Liver (tissue), 3 donors: ENCODE measurements at regions not wholly inside any gene's neighbourhood (a gene's known extent, or its start where the extent isn't known, plus 50 kb on each side); places are given as distances from the start of the nearest gene placed in this dataset.

Experiments
- ATF3 ChIP-seq: IDR thresholded peaks from 2 replicates; pipeline ENCODE4 v1.6.1; 2016; ENCODE audit warnings: antibody characterized with exemption
- CTCF ChIP-seq: fragments of 150-350 bp; IDR thresholded peaks from 2 replicates; pipeline ENCODE4 v1.5.1; 2017; ENCODE audit warnings: improper control_type of control experiment, low read depth, low read length; ENCODE audit not compliant: missing input control
- EGR1 ChIP-seq, 2 donors: IDR thresholded peaks; 2 replicates each; pipeline ENCODE4 v1.6.1; 2016 to 2018; ENCODE audit warnings: antibody characterized with exemption in 2 of 2, low read depth in 2 of 2
- FOXA1 ChIP-seq: IDR thresholded peaks from 2 replicates; pipeline ENCODE4 v1.6.1; 2016; ENCODE audit warnings: antibody characterized with exemption
- FOXA2 ChIP-seq: IDR thresholded peaks from 2 replicates; pipeline ENCODE4 v1.6.1; 2016; ENCODE audit warnings: antibody characterized with exemption
- GABPA ChIP-seq, 2 donors: IDR thresholded peaks in 1 of 2; conservative IDR thresholded peaks in 1 of 2; 2 replicates each; pipeline ENCODE4 v1.6.1; 2016; ENCODE audit warnings: antibody characterized with exemption in 2 of 2, mild to moderate bottlenecking in 1 of 2, moderate library complexity in 1 of 2
- HNF4A ChIP-seq, 2 donors: conservative IDR thresholded peaks; 2 replicates each; pipeline ENCODE4 v1.6.1; 2016; ENCODE audit warnings: antibody characterized with exemption in 2 of 2, mild to moderate bottlenecking in 2 of 2
- HNF4G ChIP-seq: IDR thresholded peaks from 2 replicates; pipeline ENCODE4 v1.6.1; 2016; ENCODE audit warnings: antibody characterized with exemption
- JUND ChIP-seq, 2 donors: IDR thresholded peaks; 2 replicates each; pipeline ENCODE4 v1.6.1; 2016; ENCODE audit warnings: antibody characterized with exemption in 2 of 2
- NR2F2 ChIP-seq: IDR thresholded peaks from 2 replicates; pipeline ENCODE4 v1.6.1; 2016; ENCODE audit warnings: antibody characterized with exemption
- RAD21 ChIP-seq, 2 donors: IDR thresholded peaks; 2 replicates each; pipeline ENCODE4 v1.6.1; 2016; ENCODE audit warnings: antibody characterized with exemption in 2 of 2, mild to moderate bottlenecking in 2 of 2
- REST ChIP-seq: IDR thresholded peaks from 2 replicates; pipeline ENCODE4 v1.6.1; 2016; ENCODE audit warnings: antibody characterized with exemption, mild to moderate bottlenecking
- SP1 ChIP-seq: IDR thresholded peaks from 2 replicates; pipeline ENCODE4 v1.6.1; 2018; ENCODE audit warnings: antibody characterized with exemption, mild to moderate bottlenecking
- donor health status: healthy.
- donor health status: healthy.

- TF ChIP-seq ATF3 (no peak), CTCF (no peak), HNF4G (no peak), RAD21 (IDR thresholded peaks at IDR 0.05) (no peak), FOXA1 (no peak), REST (no peak), EGR1 (IDR thresholded peaks at IDR 0.05; ENCODE audit: low read depth in 2 of 2) (no peak), JUND (IDR thresholded peaks at IDR 0.05) (no peak), SP1 (no peak), GABPA (IDR thresholded peaks at IDR 0.05 in 1 of 2, conservative IDR thresholded peaks at IDR 0.05 in 1 of 2) (no peak), FOXA2 (no peak), NR2F2 (no peak), HNF4A (conservative IDR thresholded peaks at IDR 0.05) (no peak)
Observed at GRCh38 chr1:245010018-245010614, 144.7 kb upstream of the KIF26B start.
